NCI-H1048 (cell line): ENCODE measurements at regions not wholly inside any gene's neighbourhood (a gene's known extent, or its start where the extent isn't known, plus 50 kb on each side); places are given as distances from the start of the nearest gene placed in this dataset.
"Not testable (repeated sequence)": the region's sequence is repeated elsewhere in the genome, so short reads cannot be mapped to it uniquely, and the experiment has no call there.

Source experiments
- DNase-seq: peaks from one replicate; lab custom pipeline; 2025; lab: John Stamatoyannopoulos, UW

- DNase-seq: no peak
Observed at GRCh38 chr3:64437131-64437530, 211.9 kb upstream of the PRICKLE2 start.

- DNase-seq: not testable (repeated sequence)
Observed at GRCh38 chr3:64435023-64435422, 209.8 kb upstream of the PRICKLE2 start.

GRCh38 chr3:64432870-64433269 is 207.6 kb upstream of the PRICKLE2 start:
- no peak for DNase-seq

GRCh38 chr3:64431526-64432091 is 206.3 kb upstream of the PRICKLE2 start:
- DNase-seq: no peak

GRCh38 chr3:64427671-64428070 is 202.4 kb upstream of the PRICKLE2 start:
- no peak for DNase-seq

- no peak for DNase-seq
Observed at GRCh38 chr3:64426551-64426950, 201.3 kb upstream of the PRICKLE2 start.

GRCh38 chr3:64422932-64423331 is 197.7 kb upstream of the PRICKLE2 start:
- no peak for DNase-seq

GRCh38 chr3:64422192-64422591 is 196.9 kb upstream of the PRICKLE2 start:
- DNase-seq: no peak

GRCh38 chr3:64417816-64418215 is 192.6 kb upstream of the PRICKLE2 start:
- no peak for DNase-seq

- no peak for DNase-seq
Observed at GRCh38 chr3:64414043-64414442, 188.8 kb upstream of the PRICKLE2 start.

GRCh38 chr3:64411101-64411500 is 185.8 kb upstream of the PRICKLE2 start:
- no peak for DNase-seq

GRCh38 chr3:64410226-64410625 is 185.0 kb upstream of the PRICKLE2 start:
- no peak for DNase-seq

- DNase-seq: no peak
Observed at GRCh38 chr3:64408770-64409169, 183.5 kb upstream of the PRICKLE2 start.

GRCh38 chr3:64406271-64406670 is 181.0 kb upstream of the PRICKLE2 start:
- DNase-seq: no peak

GRCh38 chr3:64405211-64405835 is 180.1 kb upstream of the PRICKLE2 start:
- DNase-seq: no peak

- no peak for DNase-seq
Observed at GRCh38 chr3:64400706-64401105, 175.4 kb upstream of the PRICKLE2 start.

GRCh38 chr3:64399205-64399800 is 174.0 kb upstream of the PRICKLE2 start:
- peak; percentile 8 for DNase-seq

GRCh38 chr3:64398476-64398875 is 173.2 kb upstream of the PRICKLE2 start:
- no peak for DNase-seq

- no peak for DNase-seq
Observed at GRCh38 chr3:64398006-64398405, 172.7 kb upstream of the PRICKLE2 start.

GRCh38 chr3:64397573-64397972 is 172.3 kb upstream of the PRICKLE2 start:
- no peak for DNase-seq

GRCh38 chr3:64395490-64395889 is 170.2 kb upstream of the PRICKLE2 start:
- DNase-seq: no peak

GRCh38 chr3:64393193-64393592 is 167.9 kb upstream of the PRICKLE2 start:
- no peak for DNase-seq

- no peak for DNase-seq
Observed at GRCh38 chr3:64392001-64392400, 166.7 kb upstream of the PRICKLE2 start.

GRCh38 chr3:64390893-64391292 is 165.6 kb upstream of the PRICKLE2 start:
- no peak for DNase-seq
